SK-N-SH treated with all-trans-retinoic acid at 6 μM for 48 hours (cell line): ENCODE measurements at regions not wholly inside any gene's neighbourhood (a gene's known extent, or its start where the extent isn't known, plus 50 kb on each side); places are given as distances from the start of the nearest gene placed in this dataset.

Source experiments
- ARNTL ChIP-seq: fragments of 450-650 bp; formaldehyde crosslinking; IDR thresholded peaks from 2 replicates; pipeline ENCODE4 v1.5.0; 2020; ENCODE audit warnings: low read depth, mild to moderate bottlenecking, moderate library complexity, borderline replicate concordance
- ESRRG ChIP-seq: fragments of 250-450 bp; sonication (Bioruptor Pico); IDR thresholded peaks from 2 replicates; pipeline ENCODE4 v1.6.1; 2021; ENCODE audit warnings: mild to moderate bottlenecking
- GLIS3 ChIP-seq: fragments of 250-450 bp; sonication (Bioruptor Pico); IDR thresholded peaks from 2 replicates; pipeline ENCODE4 v1.5.0; 2020; ENCODE audit warnings: mild to moderate bottlenecking, moderate library complexity
- ISL1 ChIP-seq: fragments of 250-450 bp; sonication (Bioruptor Pico); IDR thresholded peaks from 2 replicates; pipeline ENCODE4 v2.1.2; 2022; ENCODE audit warnings: mild to moderate bottlenecking, moderate library complexity
- OSR1 ChIP-seq: fragments of 250-450 bp; sonication (Bioruptor Pico); IDR thresholded peaks from 2 replicates; pipeline ENCODE4 v1.8.0; 2022; ENCODE audit warnings: moderate library complexity, mild to moderate bottlenecking, inconsistent platforms
- TCF4 ChIP-seq: fragments of 250-450 bp; sonication (Bioruptor Pico); IDR thresholded peaks from 2 replicates; pipeline ENCODE4 v1.8.0; 2021; ENCODE audit warnings: mild to moderate bottlenecking, moderate library complexity, borderline replicate concordance
- TOX ChIP-seq: fragments of 250-450 bp; sonication (Bioruptor Pico); IDR thresholded peaks from 2 replicates; pipeline ENCODE4 v1.8.0; 2021; ENCODE audit warnings: mild to moderate bottlenecking, moderate library complexity, borderline replicate concordance
- ZFP3 ChIP-seq: fragments of 250-450 bp; sonication (Bioruptor Pico); IDR thresholded peaks from 2 replicates; pipeline ENCODE4 v1.5.0; 2020; ENCODE audit warnings: mild to moderate bottlenecking, moderate library complexity
- ZNF565 ChIP-seq: fragments of 450-650 bp; formaldehyde crosslinking; conservative IDR thresholded peaks from 2 replicates; pipeline ENCODE4 v1.5.0; 2020; ENCODE audit warnings: low read depth, mild to moderate bottlenecking, moderate library complexity
- ZNF8 ChIP-seq: fragments of 450-650 bp; formaldehyde crosslinking; IDR thresholded peaks from 2 replicates; pipeline ENCODE4 v1.5.0; 2020; ENCODE audit warnings: mild to moderate bottlenecking, moderate library complexity
- TF ChIP-seq, protein P1 (sequence below): fragments of 250-450 bp; sonication (Bioruptor Pico); IDR thresholded peaks from 2 replicates; pipeline ENCODE4 v1.5.1; 2021; ENCODE audit warnings: mild to moderate bottlenecking, moderate library complexity
- TF ChIP-seq, protein P2 (sequence below): fragments of 250-450 bp; sonication (Bioruptor Pico); IDR thresholded peaks from 2 replicates; pipeline ENCODE4 v1.5.1; 2020; ENCODE audit warnings: low read depth, mild to moderate bottlenecking, moderate library complexity
- TF ChIP-seq, protein P3 (sequence below): fragments of 250-450 bp; sonication (Bioruptor Pico); IDR thresholded peaks from 2 replicates; pipeline ENCODE4 v1.8.0; 2020; ENCODE audit warnings: mild to moderate bottlenecking, moderate library complexity, borderline replicate concordance

DNA sequence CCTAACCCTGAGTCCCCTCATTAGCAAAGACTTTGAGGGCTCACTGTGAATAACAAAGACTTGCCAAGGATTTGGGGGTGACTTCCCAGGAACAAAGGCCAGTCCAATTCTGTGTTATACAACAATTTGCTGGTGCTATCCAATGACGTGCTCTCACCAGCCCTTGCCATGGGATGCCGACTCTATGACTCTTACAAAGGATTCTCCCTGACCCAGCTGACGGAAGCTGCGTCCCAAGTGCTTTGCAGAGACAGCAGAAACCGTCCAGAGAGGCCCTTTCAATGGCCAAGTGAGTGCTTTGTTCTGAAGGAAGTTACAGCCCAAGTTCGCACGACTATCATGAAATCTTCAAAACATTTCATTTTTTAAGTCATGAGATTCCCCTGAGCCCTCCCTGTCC is 345.3 kb upstream of the TNRC6C start:
- TF ChIP-seq, protein P1, sequence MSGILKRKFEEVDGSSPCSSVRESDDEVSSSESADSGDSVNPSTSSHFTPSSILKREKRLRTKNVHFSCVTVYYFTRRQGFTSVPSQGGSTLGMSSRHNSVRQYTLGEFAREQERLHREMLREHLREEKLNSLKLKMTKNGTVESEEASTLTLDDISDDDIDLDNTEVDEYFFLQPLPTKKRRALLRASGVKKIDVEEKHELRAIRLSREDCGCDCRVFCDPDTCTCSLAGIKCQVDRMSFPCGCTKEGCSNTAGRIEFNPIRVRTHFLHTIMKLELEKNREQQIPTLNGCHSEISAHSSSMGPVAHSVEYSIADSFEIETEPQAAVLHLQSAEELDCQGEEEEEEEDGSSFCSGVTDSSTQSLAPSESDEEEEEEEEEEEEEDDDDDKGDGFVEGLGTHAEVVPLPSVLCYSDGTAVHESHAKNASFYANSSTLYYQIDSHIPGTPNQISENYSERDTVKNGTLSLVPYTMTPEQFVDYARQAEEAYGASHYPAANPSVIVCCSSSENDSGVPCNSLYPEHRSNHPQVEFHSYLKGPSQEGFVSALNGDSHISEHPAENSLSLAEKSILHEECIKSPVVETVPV (CRISPR knock-in tag): no peak
- TF ChIP-seq ZFP3 (CRISPR knock-in tag) (no peak), ZNF8 (CRISPR knock-in tag) (no peak), ZNF565 (no peak), TCF4 (CRISPR knock-in tag) (no peak), OSR1 (CRISPR knock-in tag) (no peak), ESRRG (CRISPR knock-in tag) (no peak), ISL1 (no peak), TOX (CRISPR knock-in tag) (no peak), GLIS3 (CRISPR knock-in tag) (no peak), ARNTL (no peak)
- TF ChIP-seq, protein P2, sequence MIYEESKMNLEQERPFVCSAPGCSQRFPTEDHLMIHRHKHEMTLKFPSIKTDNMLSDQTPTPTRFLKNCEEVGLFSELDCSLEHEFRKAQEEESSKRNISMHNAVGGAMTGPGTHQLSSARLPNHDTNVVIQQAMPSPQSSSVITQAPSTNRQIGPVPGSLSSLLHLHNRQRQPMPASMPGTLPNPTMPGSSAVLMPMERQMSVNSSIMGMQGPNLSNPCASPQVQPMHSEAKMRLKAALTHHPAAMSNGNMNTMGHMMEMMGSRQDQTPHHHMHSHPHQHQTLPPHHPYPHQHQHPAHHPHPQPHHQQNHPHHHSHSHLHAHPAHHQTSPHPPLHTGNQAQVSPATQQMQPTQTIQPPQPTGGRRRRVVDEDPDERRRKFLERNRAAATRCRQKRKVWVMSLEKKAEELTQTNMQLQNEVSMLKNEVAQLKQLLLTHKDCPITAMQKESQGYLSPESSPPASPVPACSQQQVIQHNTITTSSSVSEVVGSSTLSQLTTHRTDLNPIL: no peak
- TF ChIP-seq, protein P3, sequence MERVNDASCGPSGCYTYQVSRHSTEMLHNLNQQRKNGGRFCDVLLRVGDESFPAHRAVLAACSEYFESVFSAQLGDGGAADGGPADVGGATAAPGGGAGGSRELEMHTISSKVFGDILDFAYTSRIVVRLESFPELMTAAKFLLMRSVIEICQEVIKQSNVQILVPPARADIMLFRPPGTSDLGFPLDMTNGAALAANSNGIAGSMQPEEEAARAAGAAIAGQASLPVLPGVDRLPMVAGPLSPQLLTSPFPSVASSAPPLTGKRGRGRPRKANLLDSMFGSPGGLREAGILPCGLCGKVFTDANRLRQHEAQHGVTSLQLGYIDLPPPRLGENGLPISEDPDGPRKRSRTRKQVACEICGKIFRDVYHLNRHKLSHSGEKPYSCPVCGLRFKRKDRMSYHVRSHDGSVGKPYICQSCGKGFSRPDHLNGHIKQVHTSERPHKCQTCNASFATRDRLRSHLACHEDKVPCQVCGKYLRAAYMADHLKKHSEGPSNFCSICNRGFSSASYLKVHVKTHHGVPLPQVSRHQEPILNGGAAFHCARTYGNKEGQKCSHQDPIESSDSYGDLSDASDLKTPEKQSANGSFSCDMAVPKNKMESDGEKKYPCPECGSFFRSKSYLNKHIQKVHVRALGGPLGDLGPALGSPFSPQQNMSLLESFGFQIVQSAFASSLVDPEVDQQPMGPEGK (CRISPR knock-in tag): no peak
